MM.1S (cell line): ENCODE measurements at regions not wholly inside any gene's neighbourhood (a gene's known extent, or its start where the extent isn't known, plus 50 kb on each side); places are given as distances from the start of the nearest gene placed in this dataset.

Experiments used
- DNase-seq: peaks from one replicate; pipeline ENCODE4 v3.0.0-alpha.2; 2015
- H2AFZ ChIP-seq: fragments of 300-600 bp; sonication (generic); 2 replicates; pipeline ENCODE4 v1.6.0; 2016; ENCODE audit warnings: antibody characterized with exemption, low read length
- H3F3A ChIP-seq: fragments of 300-600 bp; sonication (generic); 2 replicates; pipeline ENCODE4 v1.6.1; 2016; ENCODE audit warnings: mild to moderate bottlenecking, antibody characterized with exemption, low read length, moderate library complexity, mixed read lengths; ENCODE audit not compliant: insufficient read depth
- H3K27ac ChIP-seq: fragments of 300-600 bp; sonication (generic); 2 replicates; pipeline ENCODE4 v1.5.1; 2016; ENCODE audit warnings: mild to moderate bottlenecking, low read length
- H3K27me3 ChIP-seq: fragments of 300-600 bp; sonication (generic); replicated peaks from 2 replicates; pipeline ENCODE4 v1.6.0; 2016; ENCODE audit warnings: low read length; ENCODE audit not compliant: insufficient read depth
- H3K36me3 ChIP-seq: fragments of 300-600 bp; sonication (generic); replicated peaks from 2 replicates; pipeline ENCODE4 v1.6.1; 2016; ENCODE audit warnings: mild to moderate bottlenecking, low read length, mixed read lengths; ENCODE audit not compliant: insufficient read depth
- H3K4me1 ChIP-seq: fragments of 300-600 bp; sonication (generic); 2 replicates; pipeline ENCODE4 v1.6.1; 2016; ENCODE audit warnings: low read length, mixed read lengths
- H3K4me2 ChIP-seq: fragments of 300-600 bp; sonication (generic); 2 replicates; pipeline ENCODE4 v1.6.0; 2016; ENCODE audit warnings: low read depth, low read length
- H3K4me3 ChIP-seq: fragments of 300-600 bp; sonication (generic); 2 replicates; pipeline ENCODE4 v1.5.1; 2016; ENCODE audit warnings: low read length, mixed read lengths
- H3K79me2 ChIP-seq: fragments of 300-600 bp; sonication (generic); 2 replicates; pipeline ENCODE4 v1.6.1; 2016; ENCODE audit warnings: mixed run types, low read length, mixed read lengths
- H3K9ac ChIP-seq: fragments of 300-600 bp; sonication (generic); 2 replicates; pipeline ENCODE4 v1.6.1; 2016; ENCODE audit warnings: low read length, mixed read lengths
- H3K9me2 ChIP-seq: fragments of 300-600 bp; sonication (generic); replicated peaks from 2 replicates; pipeline ENCODE4 v1.6.1; 2016; ENCODE audit warnings: mild to moderate bottlenecking, low read length, mixed read lengths; ENCODE audit not compliant: insufficient read depth
- H3K9me3 ChIP-seq: fragments of 300-600 bp; sonication (generic); replicated peaks from 2 replicates; pipeline ENCODE4 v1.6.1; 2016; ENCODE audit warnings: mild to moderate bottlenecking, low read length, mixed read lengths; ENCODE audit not compliant: insufficient read depth
- H4K20me1 ChIP-seq: fragments of 300-600 bp; sonication (generic); 2 replicates; pipeline ENCODE4 v1.6.1; 2016; ENCODE audit warnings: mild to moderate bottlenecking, low read length, moderate library complexity, mixed read lengths; ENCODE audit not compliant: insufficient read depth
- EZH2 ChIP-seq: fragments of 300-600 bp; sonication (generic); optimal IDR thresholded peaks from 2 replicates; pipeline ENCODE3; 2017; ENCODE audit warnings: low read depth, mild to moderate bottlenecking, antibody characterized with exemption, low read length, mixed read lengths
- EZH2phosphoT487 ChIP-seq: fragments of 300-600 bp; sonication (generic); IDR thresholded peaks from 2 replicates; pipeline ENCODE4 v1.6.1; 2018; ENCODE audit warnings: antibody characterized with exemption, low read length
- TF ChIP-seq, protein P1 (sequence below): fragments of 300-600 bp; sonication (generic); IDR thresholded peaks from 2 replicates; pipeline ENCODE4 v1.5.1; 2016; ENCODE audit warnings: antibody characterized with exemption, low read length, mixed read lengths

DNA sequence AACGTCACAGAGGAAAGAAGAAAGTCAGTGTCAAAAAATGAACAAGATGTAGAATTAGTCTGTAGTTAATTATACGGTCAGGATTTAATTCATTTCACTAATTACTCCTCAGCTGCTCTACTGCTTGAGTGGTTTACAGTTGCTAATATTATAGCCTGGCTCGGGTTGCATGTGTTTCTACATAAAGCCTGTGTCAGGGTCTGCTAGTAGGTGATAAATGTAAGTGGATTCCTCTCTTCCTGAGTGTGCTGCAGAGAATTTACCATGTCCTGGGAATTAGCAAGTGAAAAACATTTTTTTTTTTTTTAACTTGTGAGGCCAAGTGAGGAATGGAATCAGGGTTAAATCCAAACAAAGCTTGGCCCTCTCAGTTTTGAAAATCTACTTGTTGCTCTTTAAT lies 622.6 kb downstream of the EPHA4 start:
- Histone ChIP-seq H3K27me3 (no peaks in the 10 kb centered on the region), H3K4me2 (no peak overlapping the region), H3K9me2 (no peaks in the 10 kb centered on the region), H3K36me3 (no peaks in the 10 kb centered on the region), H3K4me1 (no peaks in the 10 kb centered on the region), H2AFZ (no peak overlapping the region), H3F3A (no peaks in the 10 kb centered on the region), H3K27ac (no peak overlapping the region), H3K79me2 (no peaks in the 10 kb centered on the region), H3K4me3 (no peak overlapping the region), H3K9me3 (no peaks in the 10 kb centered on the region), H3K9ac (no peak overlapping the region), H4K20me1 (no peaks in the 10 kb centered on the region)
- DNase-seq, result no peak
- TF ChIP-seq, protein P1, sequence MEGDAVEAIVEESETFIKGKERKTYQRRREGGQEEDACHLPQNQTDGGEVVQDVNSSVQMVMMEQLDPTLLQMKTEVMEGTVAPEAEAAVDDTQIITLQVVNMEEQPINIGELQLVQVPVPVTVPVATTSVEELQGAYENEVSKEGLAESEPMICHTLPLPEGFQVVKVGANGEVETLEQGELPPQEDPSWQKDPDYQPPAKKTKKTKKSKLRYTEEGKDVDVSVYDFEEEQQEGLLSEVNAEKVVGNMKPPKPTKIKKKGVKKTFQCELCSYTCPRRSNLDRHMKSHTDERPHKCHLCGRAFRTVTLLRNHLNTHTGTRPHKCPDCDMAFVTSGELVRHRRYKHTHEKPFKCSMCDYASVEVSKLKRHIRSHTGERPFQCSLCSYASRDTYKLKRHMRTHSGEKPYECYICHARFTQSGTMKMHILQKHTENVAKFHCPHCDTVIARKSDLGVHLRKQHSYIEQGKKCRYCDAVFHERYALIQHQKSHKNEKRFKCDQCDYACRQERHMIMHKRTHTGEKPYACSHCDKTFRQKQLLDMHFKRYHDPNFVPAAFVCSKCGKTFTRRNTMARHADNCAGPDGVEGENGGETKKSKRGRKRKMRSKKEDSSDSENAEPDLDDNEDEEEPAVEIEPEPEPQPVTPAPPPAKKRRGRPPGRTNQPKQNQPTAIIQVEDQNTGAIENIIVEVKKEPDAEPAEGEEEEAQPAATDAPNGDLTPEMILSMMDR, result no peak
- TF ChIP-seq EZH2phosphoT487 (no peak), EZH2 (no peak)

DNA sequence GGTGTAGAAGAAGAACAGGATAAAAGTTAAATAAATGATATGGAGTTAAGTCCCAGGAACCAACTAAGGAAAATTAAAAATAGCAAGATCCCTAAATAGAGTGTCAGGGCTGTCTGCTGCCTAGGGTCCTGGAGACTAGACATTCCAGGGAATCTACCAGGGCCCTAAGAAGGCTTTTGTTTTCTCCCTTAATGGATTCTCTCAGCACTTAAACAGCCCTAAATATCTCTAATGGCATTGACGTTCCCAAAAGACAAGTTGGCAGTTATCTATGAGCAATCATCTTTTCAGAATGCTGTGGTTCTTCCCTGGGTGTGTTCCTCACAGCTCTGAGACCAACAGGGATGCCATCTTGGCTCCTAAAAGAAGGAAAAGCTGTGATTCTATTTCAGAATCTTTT lies 616.3 kb downstream of the EPHA4 start:
- Histone ChIP-seq H3K79me2 (no peaks in the 10 kb centered on the region), H3K9me2 (no peaks in the 10 kb centered on the region), H3K4me2 (no peak overlapping the region), H4K20me1 (no peaks in the 10 kb centered on the region), H3K27ac (no peak overlapping the region), H3F3A (no peaks in the 10 kb centered on the region), H3K27me3 (no peaks in the 10 kb centered on the region), H2AFZ (no peak overlapping the region), H3K4me3 (no peak overlapping the region), H3K9me3 (no peaks in the 10 kb centered on the region), H3K9ac (no peak overlapping the region), H3K36me3 (no peaks in the 10 kb centered on the region), H3K4me1 (no peaks in the 10 kb centered on the region)
- no peak for DNase-seq
- TF ChIP-seq, protein P1, result no peak
- TF ChIP-seq EZH2phosphoT487 (no peak), EZH2 (no peak)

DNA sequence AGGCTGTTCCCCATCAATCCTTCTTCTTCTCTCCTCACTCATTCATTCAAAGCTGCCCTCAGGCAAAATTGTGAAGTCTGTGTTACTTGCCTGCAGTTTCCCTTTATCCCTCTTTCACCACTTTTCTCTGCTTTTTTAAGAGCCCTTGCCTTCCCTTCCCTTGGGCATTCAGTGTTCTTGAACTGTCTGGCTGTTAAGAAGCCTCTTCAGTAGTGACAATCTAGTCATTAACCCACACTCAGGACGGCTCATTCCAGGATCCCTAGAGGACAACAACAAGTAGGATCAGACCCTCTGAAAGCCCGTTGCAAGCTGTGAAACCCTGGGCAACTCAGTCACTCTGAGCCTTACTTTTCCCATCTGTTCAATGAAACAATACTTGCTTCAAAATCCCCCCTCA lies 615.7 kb downstream of the EPHA4 start:
- H3K9me2 ChIP-seq, result no peaks in the 10 kb centered on the region
- no peak overlapping the region for H3K4me2 ChIP-seq
- no peak for DNase-seq
- H3K4me3 ChIP-seq, result no peak overlapping the region
- H3K27ac ChIP-seq, result no peak overlapping the region
- TF ChIP-seq EZH2, result no peak
- no peak for TF ChIP-seq EZH2phosphoT487
- no peak overlapping the region for H3K9ac ChIP-seq
- H4K20me1 ChIP-seq, result no peaks in the 10 kb centered on the region
- H3F3A ChIP-seq, result no peaks in the 10 kb centered on the region
- no peaks in the 10 kb centered on the region for H3K36me3 ChIP-seq
- H3K9me3 ChIP-seq, result no peaks in the 10 kb centered on the region
- H2AFZ ChIP-seq, result no peak overlapping the region
- no peaks in the 10 kb centered on the region for H3K4me1 ChIP-seq
- no peaks in the 10 kb centered on the region for H3K27me3 ChIP-seq
- H3K79me2 ChIP-seq, result no peaks in the 10 kb centered on the region

DNA sequence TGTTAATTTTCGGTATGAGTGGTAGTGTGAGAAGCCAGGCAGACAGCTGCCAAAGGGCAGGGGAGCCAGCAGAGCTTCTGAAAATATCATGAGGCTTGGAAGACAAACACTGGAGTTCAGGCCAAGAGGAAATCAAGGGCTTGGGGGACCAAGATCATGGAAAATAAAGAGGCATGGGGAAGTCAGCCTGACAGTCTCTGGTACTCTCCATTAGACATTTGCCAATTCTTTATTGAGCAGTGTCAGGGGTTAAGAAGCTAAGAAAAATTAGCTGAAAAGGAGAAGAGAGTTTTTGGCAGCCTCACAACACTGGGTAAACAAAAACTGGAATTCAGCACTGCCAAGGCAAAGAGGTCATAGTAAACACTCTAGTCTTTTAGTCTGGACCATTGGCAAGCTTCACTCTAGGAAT lies 612.7 kb downstream of the EPHA4 start:
- Histone ChIP-seq H4K20me1 (no peaks in the 10 kb centered on the region), H3K9me3 (no peaks in the 10 kb centered on the region), H3K9me2 (no peaks in the 10 kb centered on the region), H3K27ac (no peak overlapping the region), H3K79me2 (no peaks in the 10 kb centered on the region), H3F3A (no peaks in the 10 kb centered on the region), H3K4me2 (no peak overlapping the region), H3K27me3 (no peaks in the 10 kb centered on the region), H3K4me3 (no peak overlapping the region), H3K36me3 (no peaks in the 10 kb centered on the region), H3K9ac (no peak overlapping the region), H3K4me1 (no peaks in the 10 kb centered on the region), H2AFZ (no peak overlapping the region)
- DNase-seq, result no peak
- no peak for TF ChIP-seq EZH2
- TF ChIP-seq, protein P1, result no peak
- TF ChIP-seq EZH2phosphoT487, result no peak
